ENCODE measurements at regions not wholly inside any gene's neighbourhood (a gene's known extent, or its start where the extent isn't known, plus 50 kb on each side); places are given as distances from the start of the nearest gene placed in this dataset.

DNA sequence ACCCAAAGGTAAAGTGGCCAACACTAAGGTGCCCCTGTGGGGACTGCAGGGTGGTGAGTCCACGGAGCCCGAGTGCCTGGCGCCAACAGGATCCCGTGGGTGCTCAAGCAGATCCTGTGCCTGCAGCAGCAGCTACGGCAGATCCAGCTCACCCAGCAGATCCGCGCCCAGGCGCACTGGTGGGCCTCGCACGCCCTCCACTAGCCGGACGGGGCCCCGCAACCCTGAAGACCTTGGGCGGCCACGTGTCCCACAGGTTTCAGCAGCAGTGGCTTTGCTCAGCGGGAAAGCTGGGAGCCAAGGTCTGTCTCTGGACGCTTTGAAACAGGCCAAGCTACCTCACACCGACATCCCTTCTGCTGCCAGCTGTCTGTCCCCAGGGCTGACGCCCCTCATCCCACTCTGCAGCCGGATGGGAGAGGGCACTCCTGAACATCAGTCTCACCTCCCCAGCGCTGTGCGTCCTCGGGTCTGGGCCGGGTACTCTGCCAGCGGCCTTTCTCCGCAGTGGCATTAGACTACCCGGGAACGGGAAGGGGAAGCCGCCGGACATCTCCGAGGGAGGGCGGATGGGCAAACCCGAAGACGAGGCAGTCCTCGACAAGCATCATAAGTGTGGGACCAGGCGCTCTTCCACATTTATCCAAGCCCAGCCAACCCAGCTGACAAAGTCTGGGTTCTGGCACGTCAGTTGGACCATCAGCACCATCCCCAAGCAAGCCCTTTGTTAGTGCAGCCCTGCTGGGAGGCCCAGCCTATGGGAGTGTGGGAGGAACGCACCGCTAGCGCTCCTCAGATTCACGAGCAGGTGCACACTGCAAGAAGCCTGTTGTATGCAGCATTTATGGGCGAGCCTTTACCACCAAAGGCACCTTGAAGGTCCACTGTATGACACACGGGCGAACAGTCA is 212.6 kb upstream of the UBE2E2 start:
- Histone ChIP-seq H3K27ac (ENCODE audit: low read depth, low read length, poor library complexity, severe bottlenecking) (no peak overlapping the region), H3K4me3 (ENCODE audit: low read depth, low read length, poor library complexity, severe bottlenecking) (no peak overlapping the region), H3K36me3 (ENCODE audit: insufficient read depth, low read length, poor library complexity, severe bottlenecking) (no peaks in the 10 kb centered on the region), H3K27me3 (replicated peaks; ENCODE audit: insufficient read depth, low read depth, low read length, poor library complexity) (no peaks in the 10 kb centered on the region), H3K4me1 (ENCODE audit: insufficient read depth, low read length, poor library complexity, severe bottlenecking) (no peaks in the 10 kb centered on the region), H3K9me3 (ENCODE audit: low read depth, low read length, poor library complexity, severe bottlenecking) (peaks cover 4% of the 10 kb centered on the region)
- TF ChIP-seq, protein P1, sequence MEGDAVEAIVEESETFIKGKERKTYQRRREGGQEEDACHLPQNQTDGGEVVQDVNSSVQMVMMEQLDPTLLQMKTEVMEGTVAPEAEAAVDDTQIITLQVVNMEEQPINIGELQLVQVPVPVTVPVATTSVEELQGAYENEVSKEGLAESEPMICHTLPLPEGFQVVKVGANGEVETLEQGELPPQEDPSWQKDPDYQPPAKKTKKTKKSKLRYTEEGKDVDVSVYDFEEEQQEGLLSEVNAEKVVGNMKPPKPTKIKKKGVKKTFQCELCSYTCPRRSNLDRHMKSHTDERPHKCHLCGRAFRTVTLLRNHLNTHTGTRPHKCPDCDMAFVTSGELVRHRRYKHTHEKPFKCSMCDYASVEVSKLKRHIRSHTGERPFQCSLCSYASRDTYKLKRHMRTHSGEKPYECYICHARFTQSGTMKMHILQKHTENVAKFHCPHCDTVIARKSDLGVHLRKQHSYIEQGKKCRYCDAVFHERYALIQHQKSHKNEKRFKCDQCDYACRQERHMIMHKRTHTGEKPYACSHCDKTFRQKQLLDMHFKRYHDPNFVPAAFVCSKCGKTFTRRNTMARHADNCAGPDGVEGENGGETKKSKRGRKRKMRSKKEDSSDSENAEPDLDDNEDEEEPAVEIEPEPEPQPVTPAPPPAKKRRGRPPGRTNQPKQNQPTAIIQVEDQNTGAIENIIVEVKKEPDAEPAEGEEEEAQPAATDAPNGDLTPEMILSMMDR (conservative IDR thresholded peaks at IDR 0.05; ENCODE audit: low read depth, low read length): no peak
- no peak for TF ChIP-seq EZH2 (IDR thresholded peaks at IDR 0.05; ENCODE audit: borderline replicate concordance, low read depth, low read length, poor library complexity, severe bottlenecking)
- DNase-seq (ENCODE audit: low spot score): no peak
- no TSS peak for BruUV-seq (replicated peaks)
- intact Hi-C loops (cut with micrococcal nuclease; ENCODE audit: unreplicated experiment): no loop called here
- CTCF ChIA-PET: no interaction called here
- POLR2A ChIA-PET (ENCODE audit: low non-redundant PET): no interaction called here

DNA sequence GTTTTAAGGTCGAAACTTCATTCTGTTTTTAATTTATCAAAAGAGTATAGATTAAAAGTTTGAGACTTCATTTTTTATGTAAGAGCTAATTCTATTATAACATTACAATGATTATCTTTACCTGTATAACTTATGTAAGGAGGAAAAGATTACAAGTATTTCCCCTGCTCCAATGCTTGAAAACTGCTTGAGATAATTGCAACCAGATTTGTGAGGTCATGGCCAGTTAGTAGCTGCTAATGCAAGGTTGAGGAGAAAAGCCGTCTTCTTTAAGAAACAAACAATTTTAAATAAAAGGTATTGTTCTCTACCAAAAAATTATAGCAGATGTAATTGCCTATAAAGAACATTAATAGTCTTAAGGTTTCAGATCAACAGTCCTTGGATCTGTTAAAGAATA is 208.3 kb upstream of the UBE2E2 start:
- Histone ChIP-seq H3K4me1 (ENCODE audit: insufficient read depth, low read length, poor library complexity, severe bottlenecking) (no peaks in the 10 kb centered on the region), H3K4me3 (ENCODE audit: low read depth, low read length, poor library complexity, severe bottlenecking) (no peak overlapping the region), H3K36me3 (ENCODE audit: insufficient read depth, low read length, poor library complexity, severe bottlenecking) (no peaks in the 10 kb centered on the region), H3K27me3 (replicated peaks; ENCODE audit: insufficient read depth, low read depth, low read length, poor library complexity) (no peaks in the 10 kb centered on the region), H3K9me3 (ENCODE audit: low read depth, low read length, poor library complexity, severe bottlenecking) (peaks cover 2% of the 10 kb centered on the region), H3K27ac (ENCODE audit: low read depth, low read length, poor library complexity, severe bottlenecking) (no peak overlapping the region)
- intact Hi-C loops (cut with micrococcal nuclease; ENCODE audit: unreplicated experiment): no loop called here
- POLR2A ChIA-PET (ENCODE audit: low non-redundant PET): no interaction called here
- DNase-seq (ENCODE audit: low spot score): no peak
- no TSS peak for BruUV-seq (replicated peaks)
- no peak for TF ChIP-seq EZH2 (IDR thresholded peaks at IDR 0.05; ENCODE audit: borderline replicate concordance, low read depth, low read length, poor library complexity, severe bottlenecking)
- TF ChIP-seq, protein P1 (conservative IDR thresholded peaks at IDR 0.05; ENCODE audit: low read depth, low read length): no peak
- CTCF ChIA-PET: no interaction called here

DNA sequence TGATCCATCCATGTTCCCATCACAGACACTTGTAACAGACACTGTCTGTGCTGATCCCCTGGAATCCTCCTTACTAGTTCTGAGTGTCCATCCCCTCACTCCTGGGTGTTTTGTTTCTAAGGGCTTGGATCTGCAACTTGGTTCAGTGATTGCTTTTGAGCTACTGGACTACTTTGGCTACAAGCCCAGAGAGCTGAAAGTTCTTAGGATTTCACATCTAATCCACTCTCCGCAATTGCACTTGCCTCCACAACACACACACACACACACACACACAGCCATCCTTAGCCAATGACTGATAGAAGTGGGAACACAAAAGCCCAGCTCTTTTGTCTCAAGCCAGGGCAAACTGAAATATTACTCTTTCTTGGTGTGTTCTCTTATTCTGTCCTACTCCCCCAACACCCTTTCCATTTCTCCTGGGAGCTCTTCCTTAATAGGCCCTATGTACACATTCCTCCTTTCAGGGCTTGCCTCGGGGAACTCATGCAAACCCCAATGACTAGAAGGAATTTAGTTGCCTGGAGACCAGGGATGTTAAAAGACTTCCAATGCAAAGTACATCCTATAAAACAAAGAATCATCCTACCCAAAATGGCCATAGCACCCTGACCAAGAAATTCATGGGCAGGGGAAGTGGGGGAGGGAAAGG is 206.1 kb upstream of the UBE2E2 start:
- no peaks in the 10 kb centered on the region for H3K4me1 ChIP-seq (ENCODE audit: insufficient read depth, low read length, poor library complexity, severe bottlenecking)
- no peaks in the 10 kb centered on the region for H3K27me3 ChIP-seq (replicated peaks; ENCODE audit: insufficient read depth, low read depth, low read length, poor library complexity)
- intact Hi-C loops (cut with micrococcal nuclease; ENCODE audit: unreplicated experiment): no loop called here
- no peaks in the 10 kb centered on the region for H3K9me3 ChIP-seq (ENCODE audit: low read depth, low read length, poor library complexity, severe bottlenecking)
- no peaks in the 10 kb centered on the region for H3K36me3 ChIP-seq (ENCODE audit: insufficient read depth, low read length, poor library complexity, severe bottlenecking)
- TF ChIP-seq, protein P1 (conservative IDR thresholded peaks at IDR 0.05; ENCODE audit: low read depth, low read length): no peak
- TF ChIP-seq EZH2 (IDR thresholded peaks at IDR 0.05; ENCODE audit: borderline replicate concordance, low read depth, low read length, poor library complexity, severe bottlenecking): no peak
- DNase-seq (ENCODE audit: low spot score): no peak
- BruUV-seq (replicated peaks): no TSS peak
- POLR2A ChIA-PET (ENCODE audit: low non-redundant PET): no interaction called here
- no peak overlapping the region for H3K27ac ChIP-seq (ENCODE audit: low read depth, low read length, poor library complexity, severe bottlenecking)
- CTCF ChIA-PET: no interaction called here
- H3K4me3 ChIP-seq (ENCODE audit: low read depth, low read length, poor library complexity, severe bottlenecking): no peak overlapping the region
